AG09309 (cell line): ENCODE measurements at regions not wholly inside any gene's neighbourhood (a gene's known extent, or its start where the extent isn't known, plus 50 kb on each side); places are given as distances from the start of the nearest gene placed in this dataset.

ENCODE experiments used
- DNase-seq: peaks from one replicate; pipeline ENCODE4 v3.0.0-alpha.2; 2010; ENCODE audit warnings: low read depth
- H3K4me3 ChIP-seq: 2 replicates; pipeline ENCODE4 v1.5.1; 2011; ENCODE audit warnings: mild to moderate bottlenecking, low read depth, low read length, moderate library complexity; ENCODE audit not compliant: control insufficient read depth
- CTCF ChIP-seq: IDR thresholded peaks from 2 replicates; pipeline ENCODE4 v1.5.1; 2011; ENCODE audit warnings: mild to moderate bottlenecking, low read depth, low read length, inconsistent platforms; ENCODE audit not compliant: insufficient read depth, control insufficient read depth; ENCODE audit errors: missing control alignments

DNA sequence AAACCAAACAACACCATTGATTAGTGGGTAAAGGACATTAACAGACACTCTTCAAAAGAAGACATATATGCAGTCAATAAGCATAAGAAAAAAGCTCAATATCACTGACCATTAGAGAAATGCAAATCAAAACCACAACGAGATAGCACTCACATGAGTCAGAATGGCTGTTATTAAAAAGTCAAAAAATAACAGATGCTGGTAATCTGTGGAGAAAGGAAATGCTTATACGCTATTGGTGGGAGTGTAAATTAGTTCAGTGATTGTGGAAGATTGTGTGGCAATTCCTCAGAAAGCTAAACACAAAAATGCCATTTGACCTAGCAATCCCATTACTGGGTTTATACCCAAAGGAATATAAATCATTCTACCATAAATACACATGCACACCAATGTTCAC lies 182.6 kb downstream of the TRPC6 start:
- DNase-seq, result peak; percentile 34
- H3K4me3 ChIP-seq, result no peak overlapping the region
- TF ChIP-seq CTCF, result no peak

GRCh38 chr11:101397979-101398378 lies 185.8 kb downstream of the TRPC6 start:
- no peak overlapping the region for H3K4me3 ChIP-seq
- TF ChIP-seq CTCF, result no peak

DNA sequence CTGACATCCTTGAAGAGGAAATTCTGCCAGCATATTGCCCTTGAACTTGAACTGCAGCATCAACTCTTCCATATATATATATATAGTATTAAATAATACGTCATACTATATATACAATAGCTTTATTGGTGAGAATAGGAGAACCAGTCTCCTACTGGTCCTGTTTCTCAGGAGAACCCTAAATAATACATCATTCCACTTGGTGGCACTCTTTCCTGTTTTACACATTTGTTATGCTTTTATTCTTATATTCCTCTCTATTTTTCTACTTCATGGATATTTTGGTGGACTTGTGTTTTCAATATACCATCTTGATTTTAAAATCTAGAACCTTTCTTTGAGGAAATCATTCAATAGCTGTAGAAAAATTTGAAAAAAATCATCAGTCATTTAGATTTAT lies 193.3 kb downstream of the TRPC6 start:
- no peak for DNase-seq
- TF ChIP-seq CTCF, result peak; percentile 31
- no peak overlapping the region for H3K4me3 ChIP-seq

More at GRCh38 chr11:101397979-101398378, 185.8 kb downstream of the TRPC6 start:
- no peak for DNase-seq

- no peak for DNase-seq
- no peak overlapping the region for H3K4me3 ChIP-seq
- no peak for TF ChIP-seq CTCF
Measured at GRCh38 chr11:101369835-101370234, 214.0 kb downstream of the TRPC6 start.

DNA sequence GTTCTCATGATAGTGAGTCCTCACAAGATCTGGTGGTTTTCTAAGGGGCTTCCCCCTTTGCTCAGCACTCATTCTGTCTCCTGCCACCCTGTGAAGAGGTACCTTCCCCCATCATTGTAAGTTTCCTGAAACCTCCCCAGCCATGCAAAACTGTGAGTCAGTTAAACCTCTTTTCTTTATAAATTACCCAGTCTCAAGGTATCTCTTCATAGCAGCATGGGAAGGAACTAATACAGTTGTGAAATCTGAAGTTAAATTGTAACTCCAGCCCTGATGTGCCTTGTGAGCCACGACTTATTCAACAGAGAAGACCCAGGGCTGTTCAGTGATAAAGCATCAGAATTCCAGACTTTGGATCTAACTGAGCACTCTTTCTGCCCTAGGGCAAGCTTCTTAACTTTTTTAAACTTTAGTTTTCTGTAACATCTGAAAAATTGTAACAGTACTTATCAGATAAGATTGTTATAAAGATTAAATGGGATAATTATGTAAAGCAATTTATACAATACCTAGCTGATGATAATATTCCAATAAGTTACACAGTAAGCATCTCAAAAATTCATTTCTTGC lies 220.0 kb downstream of the TRPC6 start:
- no peak for DNase-seq
- TF ChIP-seq CTCF, result no peak

GRCh38 chr11:101362643-101363042 lies 221.2 kb downstream of the TRPC6 start:
- no peak for DNase-seq
- TF ChIP-seq CTCF, result no peak

More for the DNA sequence above, 220.0 kb downstream of the TRPC6 start:
- no peak overlapping the region for H3K4me3 ChIP-seq

GRCh38 chr11:101357771-101358170 lies 226.0 kb downstream of the TRPC6 start:
- DNase-seq, result no peak
- no peak for TF ChIP-seq CTCF

More at GRCh38 chr11:101362643-101363042, 221.2 kb downstream of the TRPC6 start:
- no peak overlapping the region for H3K4me3 ChIP-seq

More at GRCh38 chr11:101357771-101358170, 226.0 kb downstream of the TRPC6 start:
- no peak overlapping the region for H3K4me3 ChIP-seq
